Ishikawa (cell line): ENCODE measurements at regions not wholly inside any gene's neighbourhood (a gene's known extent, or its start where the extent isn't known, plus 50 kb on each side); places are given as distances from the start of the nearest gene placed in this dataset.

Experiments used
- CEBPB ChIP-seq: IDR thresholded peaks from 2 replicates; pipeline ENCODE4 v1.6.1; 2012
- CREB1 ChIP-seq: IDR thresholded peaks from 2 replicates; pipeline ENCODE4 v1.6.1; 2012; ENCODE audit warnings: low read depth
- EGR1 ChIP-seq: IDR thresholded peaks from 2 replicates; pipeline ENCODE4 v1.6.1; 2012
- EP300 ChIP-seq: IDR thresholded peaks from 2 replicates; pipeline ENCODE4 v1.6.1; 2012; ENCODE audit warnings: borderline replicate concordance
- FOXM1 ChIP-seq: IDR thresholded peaks from 2 replicates; pipeline ENCODE4 v1.6.1; 2012; ENCODE audit warnings: low read depth, borderline replicate concordance
- NFIC ChIP-seq: IDR thresholded peaks from 2 replicates; pipeline ENCODE4 v1.6.1; 2012
- RAD21 ChIP-seq: IDR thresholded peaks from 2 replicates; pipeline ENCODE4 v1.6.1; 2012; ENCODE audit warnings: low read depth
- TAF1 ChIP-seq: IDR thresholded peaks from 2 replicates; pipeline ENCODE4 v1.6.1; 2012; ENCODE audit warnings: low read depth, mild to moderate bottlenecking
- TCF12 ChIP-seq: IDR thresholded peaks from 2 replicates; pipeline ENCODE4 v1.6.1; 2012; ENCODE audit warnings: low read depth
- TEAD4 ChIP-seq: IDR thresholded peaks from 2 replicates; pipeline ENCODE4 v1.6.1; 2012
- YY1 ChIP-seq: IDR thresholded peaks from 2 replicates; pipeline ENCODE4 v1.6.1; 2012; ENCODE audit warnings: low read depth
- ZBTB7A ChIP-seq: IDR thresholded peaks from 2 replicates; pipeline ENCODE4 v1.6.1; 2012; ENCODE audit warnings: low read depth
- TF ChIP-seq, protein P1 (sequence below): IDR thresholded peaks from 2 replicates; pipeline ENCODE4 v1.6.1; 2012
- TF ChIP-seq, protein P2 (sequence below): IDR thresholded peaks from 2 replicates; pipeline ENCODE4 v1.6.1; 2012; ENCODE audit warnings: low read depth, mild to moderate bottlenecking
- TF ChIP-seq, protein P3 (sequence below): IDR thresholded peaks from 2 replicates; pipeline ENCODE4 v1.6.1; 2012

DNA sequence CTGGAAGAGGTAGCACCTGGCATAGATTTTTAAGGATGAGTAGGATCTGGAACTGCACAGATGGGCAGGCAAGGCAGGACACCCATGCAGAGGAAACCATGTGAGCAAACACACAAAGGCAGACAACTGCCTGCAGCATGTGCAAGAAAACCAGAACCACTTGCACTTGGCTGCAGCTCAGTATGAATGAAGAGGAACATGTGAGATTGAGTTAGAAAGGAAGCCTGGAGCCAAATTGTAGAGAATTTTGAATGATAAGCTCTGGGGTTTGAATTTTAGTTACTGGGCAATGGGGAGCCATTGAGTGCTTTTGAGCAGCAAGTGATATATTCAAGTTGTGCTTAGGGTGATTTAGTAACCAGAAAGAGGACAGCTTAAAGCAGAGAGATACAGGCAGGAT is 583.4 kb downstream of the SOX6 start:
- TF ChIP-seq NFIC (no peak), ZBTB7A (no peak), CREB1 (no peak), RAD21 (no peak), YY1 (no peak), TCF12 (no peak), CEBPB (no peak), EGR1 (no peak), TEAD4 (no peak), FOXM1 (no peak)
- TF ChIP-seq, protein P1, sequence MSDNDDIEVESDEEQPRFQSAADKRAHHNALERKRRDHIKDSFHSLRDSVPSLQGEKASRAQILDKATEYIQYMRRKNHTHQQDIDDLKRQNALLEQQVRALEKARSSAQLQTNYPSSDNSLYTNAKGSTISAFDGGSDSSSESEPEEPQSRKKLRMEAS = no peak
- TF ChIP-seq, protein P2, sequence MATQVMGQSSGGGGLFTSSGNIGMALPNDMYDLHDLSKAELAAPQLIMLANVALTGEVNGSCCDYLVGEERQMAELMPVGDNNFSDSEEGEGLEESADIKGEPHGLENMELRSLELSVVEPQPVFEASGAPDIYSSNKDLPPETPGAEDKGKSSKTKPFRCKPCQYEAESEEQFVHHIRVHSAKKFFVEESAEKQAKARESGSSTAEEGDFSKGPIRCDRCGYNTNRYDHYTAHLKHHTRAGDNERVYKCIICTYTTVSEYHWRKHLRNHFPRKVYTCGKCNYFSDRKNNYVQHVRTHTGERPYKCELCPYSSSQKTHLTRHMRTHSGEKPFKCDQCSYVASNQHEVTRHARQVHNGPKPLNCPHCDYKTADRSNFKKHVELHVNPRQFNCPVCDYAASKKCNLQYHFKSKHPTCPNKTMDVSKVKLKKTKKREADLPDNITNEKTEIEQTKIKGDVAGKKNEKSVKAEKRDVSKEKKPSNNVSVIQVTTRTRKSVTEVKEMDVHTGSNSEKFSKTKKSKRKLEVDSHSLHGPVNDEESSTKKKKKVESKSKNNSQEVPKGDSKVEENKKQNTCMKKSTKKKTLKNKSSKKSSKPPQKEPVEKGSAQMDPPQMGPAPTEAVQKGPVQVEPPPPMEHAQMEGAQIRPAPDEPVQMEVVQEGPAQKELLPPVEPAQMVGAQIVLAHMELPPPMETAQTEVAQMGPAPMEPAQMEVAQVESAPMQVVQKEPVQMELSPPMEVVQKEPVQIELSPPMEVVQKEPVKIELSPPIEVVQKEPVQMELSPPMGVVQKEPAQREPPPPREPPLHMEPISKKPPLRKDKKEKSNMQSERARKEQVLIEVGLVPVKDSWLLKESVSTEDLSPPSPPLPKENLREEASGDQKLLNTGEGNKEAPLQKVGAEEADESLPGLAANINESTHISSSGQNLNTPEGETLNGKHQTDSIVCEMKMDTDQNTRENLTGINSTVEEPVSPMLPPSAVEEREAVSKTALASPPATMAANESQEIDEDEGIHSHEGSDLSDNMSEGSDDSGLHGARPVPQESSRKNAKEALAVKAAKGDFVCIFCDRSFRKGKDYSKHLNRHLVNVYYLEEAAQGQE = no peak
- TF ChIP-seq, protein P3, sequence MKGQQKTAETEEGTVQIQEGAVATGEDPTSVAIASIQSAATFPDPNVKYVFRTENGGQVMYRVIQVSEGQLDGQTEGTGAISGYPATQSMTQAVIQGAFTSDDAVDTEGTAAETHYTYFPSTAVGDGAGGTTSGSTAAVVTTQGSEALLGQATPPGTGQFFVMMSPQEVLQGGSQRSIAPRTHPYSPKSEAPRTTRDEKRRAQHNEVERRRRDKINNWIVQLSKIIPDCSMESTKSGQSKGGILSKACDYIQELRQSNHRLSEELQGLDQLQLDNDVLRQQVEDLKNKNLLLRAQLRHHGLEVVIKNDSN = no peak

DNA sequence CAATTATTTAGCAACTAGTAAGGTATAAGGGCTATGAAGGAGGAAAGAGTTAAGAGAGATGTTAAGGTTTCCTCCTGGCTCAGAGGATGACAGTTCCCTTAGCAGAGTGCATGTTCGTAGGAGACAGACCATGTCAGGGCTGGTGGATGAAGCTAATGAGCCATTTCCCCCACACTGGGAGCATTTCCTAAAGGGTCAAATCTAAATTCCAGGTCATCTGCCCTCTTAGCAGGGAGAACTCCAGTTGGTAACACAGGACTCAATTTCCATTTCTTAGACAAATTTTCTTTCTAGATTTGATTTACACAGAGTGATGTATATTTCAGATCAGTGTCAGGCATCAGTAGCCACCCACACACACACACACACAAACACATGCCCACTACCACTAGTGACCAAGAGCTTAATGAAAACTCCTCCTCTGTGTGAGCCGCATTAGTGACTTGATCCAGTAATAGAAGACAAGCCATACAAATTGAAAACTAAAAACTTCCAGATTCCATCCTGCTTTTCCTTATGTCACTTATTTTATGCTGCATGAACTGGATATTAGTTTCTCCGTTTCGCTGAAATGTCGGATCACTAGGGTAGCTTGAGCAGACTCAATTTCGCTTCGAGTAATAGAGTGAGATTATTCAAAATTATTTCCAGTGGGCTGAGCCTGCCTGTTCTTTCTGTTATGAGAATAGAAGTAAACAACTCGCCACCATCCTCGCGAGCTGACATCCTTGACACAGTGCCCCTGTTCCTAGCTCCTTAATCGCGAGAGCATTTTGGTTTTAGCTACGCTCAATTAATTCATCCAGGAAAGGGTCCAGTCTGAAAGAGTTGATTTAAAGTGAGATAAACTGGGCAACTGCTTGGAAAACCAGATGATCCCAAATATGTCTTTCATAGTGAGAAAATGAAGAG is 582.6 kb downstream of the SOX6 start:
- TF ChIP-seq YY1 (no peak), TCF12 (no peak), CEBPB (no peak), TEAD4 (no peak), EGR1 (no peak), CREB1 (no peak), RAD21 (no peak), ZBTB7A (no peak), FOXM1 (no peak), TAF1 (no peak), EP300 (no peak), NFIC (no peak)
- TF ChIP-seq, protein P3 = no peak
- TF ChIP-seq, protein P2 = no peak
- TF ChIP-seq, protein P1 = no peak

DNA sequence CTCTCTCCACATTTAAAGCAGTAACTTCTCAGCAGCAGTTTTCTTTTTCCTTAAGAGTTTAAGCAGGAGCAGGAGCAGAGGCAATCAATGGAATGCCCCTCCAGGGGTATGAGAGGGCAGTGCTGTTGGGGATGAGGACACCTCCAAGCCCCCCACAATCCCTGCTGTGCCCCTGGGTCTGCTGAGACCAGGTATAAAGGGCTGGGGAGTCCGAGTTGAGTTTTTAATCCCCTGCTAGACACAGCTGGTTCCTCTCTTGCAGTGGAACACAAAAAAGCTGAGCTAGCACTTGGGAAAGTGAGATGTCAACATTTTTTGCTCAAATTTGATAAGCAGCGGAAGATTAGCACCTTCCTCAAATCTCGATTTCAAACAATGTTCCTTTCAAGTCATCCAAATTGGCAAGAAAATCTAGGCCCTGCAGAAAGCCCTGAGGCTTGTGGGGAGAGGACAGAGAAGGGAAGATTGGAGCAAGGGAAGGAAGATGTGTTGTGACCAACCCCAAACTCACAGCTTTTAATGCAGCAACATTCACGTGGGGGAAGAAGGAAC is 581.9 kb downstream of the SOX6 start:
- no peak for TF ChIP-seq CEBPB
- TF ChIP-seq, protein P3 = no peak
- no peak for TF ChIP-seq TEAD4
- no peak for TF ChIP-seq NFIC
- no peak for TF ChIP-seq ZBTB7A
- TF ChIP-seq YY1 = no peak
- TF ChIP-seq, protein P1 = no peak
- TF ChIP-seq RAD21 = no peak
- TF ChIP-seq TAF1 = no peak
- no peak for TF ChIP-seq EP300
- TF ChIP-seq, protein P2 = no peak
- no peak for TF ChIP-seq FOXM1
- no peak for TF ChIP-seq CREB1
- TF ChIP-seq TCF12 = no peak
